Stomach (tissue), 4 donors: ENCODE measurements at regions not wholly inside any gene's neighbourhood (a gene's known extent, or its start where the extent isn't known, plus 50 kb on each side); places are given as distances from the start of the nearest gene placed in this dataset.
"Not testable (repeated sequence)": the region's sequence is repeated elsewhere in the genome, so short reads cannot be mapped to it uniquely, and the experiment has no call there.

Experiments
- POLR2A ChIP-seq, 4 donors: fragments of 450-650 bp; IDR thresholded peaks; one replicate each; pipeline ENCODE4 v1.6.1; 2016; ENCODE audit warnings: antibody characterized with exemption in 4 of 4, control low read depth in 2 of 4, mild to moderate bottlenecking in 1 of 4, moderate library complexity in 1 of 4
- POLR2AphosphoS5 ChIP-seq, 3 donors: sonication (generic); formaldehyde crosslinking; IDR thresholded peaks; one replicate each; pipeline ENCODE4 v1.6.1; 2016; ENCODE audit warnings: antibody characterized with exemption in 3 of 3
- TF ChIP-seq, protein P1 (sequence below), 7 experiments: fragments of 450-650 bp in 4 of 7; fragments of 200-600 bp in 3 of 7; sonication (generic) in 3 of 7; IDR thresholded peaks; one replicate each; pipeline ENCODE4 v1.5.1; 2016 to 2019; ENCODE audit warnings: antibody characterized with exemption in 7 of 7, control low read depth in 2 of 7, mild to moderate bottlenecking in 1 of 7

DNA sequence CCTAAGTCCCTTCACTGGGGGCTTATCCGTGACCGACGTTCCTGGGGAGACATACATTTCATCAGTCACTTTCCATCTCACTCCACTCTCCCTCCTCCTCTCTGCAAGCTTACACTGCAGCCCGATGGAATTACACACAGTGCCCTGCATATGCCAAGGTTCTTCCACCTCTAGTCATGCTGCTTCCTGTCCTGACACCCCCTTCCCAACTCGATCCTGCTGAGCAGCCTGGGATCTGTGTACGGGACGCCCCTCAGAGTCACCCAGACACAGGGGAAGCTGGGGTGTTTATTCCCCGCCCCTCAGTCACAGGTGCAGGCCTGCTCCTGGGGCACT lies 468.8 kb downstream of the PREX1 start:
- TF ChIP-seq, protein P1, sequence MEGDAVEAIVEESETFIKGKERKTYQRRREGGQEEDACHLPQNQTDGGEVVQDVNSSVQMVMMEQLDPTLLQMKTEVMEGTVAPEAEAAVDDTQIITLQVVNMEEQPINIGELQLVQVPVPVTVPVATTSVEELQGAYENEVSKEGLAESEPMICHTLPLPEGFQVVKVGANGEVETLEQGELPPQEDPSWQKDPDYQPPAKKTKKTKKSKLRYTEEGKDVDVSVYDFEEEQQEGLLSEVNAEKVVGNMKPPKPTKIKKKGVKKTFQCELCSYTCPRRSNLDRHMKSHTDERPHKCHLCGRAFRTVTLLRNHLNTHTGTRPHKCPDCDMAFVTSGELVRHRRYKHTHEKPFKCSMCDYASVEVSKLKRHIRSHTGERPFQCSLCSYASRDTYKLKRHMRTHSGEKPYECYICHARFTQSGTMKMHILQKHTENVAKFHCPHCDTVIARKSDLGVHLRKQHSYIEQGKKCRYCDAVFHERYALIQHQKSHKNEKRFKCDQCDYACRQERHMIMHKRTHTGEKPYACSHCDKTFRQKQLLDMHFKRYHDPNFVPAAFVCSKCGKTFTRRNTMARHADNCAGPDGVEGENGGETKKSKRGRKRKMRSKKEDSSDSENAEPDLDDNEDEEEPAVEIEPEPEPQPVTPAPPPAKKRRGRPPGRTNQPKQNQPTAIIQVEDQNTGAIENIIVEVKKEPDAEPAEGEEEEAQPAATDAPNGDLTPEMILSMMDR (IDR thresholded peaks at IDR 0.05), result not testable (repeated sequence)
- TF ChIP-seq POLR2A, POLR2AphosphoS5 (IDR thresholded peaks at IDR 0.05): not testable (repeated sequence)
